HG03558 (cell line): ENCODE measurements at regions not wholly inside any gene's neighbourhood (a gene's known extent, or its start where the extent isn't known, plus 50 kb on each side); places are given as distances from the start of the nearest gene placed in this dataset.
"Not testable (repeated sequence)": the region's sequence is repeated elsewhere in the genome, so short reads cannot be mapped to it uniquely, and the experiment has no call there.

ENCODE experiments used
- ATAC-seq: cut with Tn5 transposase; IDR thresholded peaks from one replicate; pipeline ENCODE4 v1.9.1; 2021; ENCODE audit warnings: moderate number of reproducible peaks; ENCODE audit not compliant: unreplicated experiment; ENCODE audit errors: extremely low read depth

- ATAC-seq, result no peak
Observed at GRCh38 chr14:53751650-53752049, 205.0 kb downstream of the BMP4 start.

GRCh38 chr14:53748691-53749090 is 207.9 kb downstream of the BMP4 start:
- no peak for ATAC-seq

- ATAC-seq, result no peak
Observed at GRCh38 chr14:53744857-53745256, 211.8 kb downstream of the BMP4 start.

DNA sequence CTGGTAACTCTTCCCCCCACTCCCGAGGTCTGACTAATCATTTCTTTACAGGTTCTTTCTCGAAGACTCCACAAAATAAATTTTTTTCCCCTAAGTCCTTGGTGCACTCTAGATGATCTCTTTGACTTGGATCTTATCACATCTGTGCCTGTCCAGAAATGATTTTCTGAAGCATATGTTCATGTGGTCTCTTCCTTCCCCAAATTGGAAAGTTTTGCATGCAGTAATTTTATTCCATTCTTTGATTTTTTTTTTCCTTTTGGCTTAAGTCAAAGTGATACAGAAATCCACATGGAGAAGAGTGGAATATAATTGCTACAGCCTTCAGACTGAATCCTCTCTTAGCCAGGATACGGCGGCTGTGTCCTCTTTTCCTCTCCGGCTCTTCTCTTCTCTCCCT is 213.3 kb downstream of the BMP4 start:
- no peak for ATAC-seq

GRCh38 chr14:53742233-53742620 is 214.4 kb downstream of the BMP4 start:
- no peak for ATAC-seq

DNA sequence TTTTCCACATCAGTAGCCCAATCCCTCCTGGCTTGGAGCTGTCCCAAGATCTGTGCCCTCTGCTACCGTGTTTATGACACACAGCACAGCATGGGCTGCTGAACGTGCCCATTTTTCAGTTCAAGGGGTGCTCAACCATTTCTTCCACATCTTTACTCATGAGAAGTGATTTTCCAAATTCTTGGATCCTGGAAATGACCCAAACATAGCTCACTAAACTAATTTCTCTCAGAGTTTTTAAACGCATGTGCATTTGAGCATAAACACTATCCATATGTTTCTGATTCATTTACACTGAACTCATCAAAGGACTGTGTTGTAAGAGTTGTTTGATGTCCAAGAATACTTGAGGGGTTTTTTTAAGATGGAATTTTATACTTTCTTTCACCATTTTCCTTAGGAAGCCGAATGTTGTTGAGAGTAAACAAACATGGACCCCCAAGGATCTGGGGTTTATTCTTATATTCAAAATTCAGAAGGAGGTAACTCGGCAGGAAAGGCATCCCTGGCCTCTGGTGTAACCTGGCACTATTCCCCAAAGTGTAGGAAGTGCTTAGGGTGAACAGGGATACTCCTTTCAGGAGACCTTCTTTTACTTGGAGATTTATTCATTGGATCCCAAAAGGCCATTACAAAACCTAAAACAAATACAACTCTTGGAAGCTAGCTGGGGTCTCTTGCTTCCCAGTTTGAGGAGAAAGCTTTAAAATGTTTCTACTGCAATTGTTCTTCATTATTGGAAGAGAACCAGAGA is 215.0 kb downstream of the BMP4 start:
- no peak for ATAC-seq

DNA sequence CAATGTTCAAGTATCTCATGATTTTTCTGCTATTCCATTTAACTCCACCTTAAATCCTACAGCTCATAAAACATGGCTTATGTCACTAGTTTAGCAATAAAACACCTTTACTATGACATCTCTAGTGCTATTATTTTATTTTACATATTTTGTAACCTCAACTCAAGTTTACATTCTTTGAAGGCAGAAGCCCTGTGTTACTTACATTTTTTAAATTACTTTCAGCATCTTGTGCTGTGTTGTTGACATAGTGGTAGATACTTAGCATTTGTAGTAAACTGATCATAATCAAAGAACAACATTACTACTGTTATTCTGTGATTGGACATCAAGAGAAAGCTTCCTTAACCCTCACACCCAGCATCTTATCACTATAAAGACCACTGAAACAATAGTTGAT is 216.1 kb downstream of the BMP4 start:
- no peak for ATAC-seq

DNA sequence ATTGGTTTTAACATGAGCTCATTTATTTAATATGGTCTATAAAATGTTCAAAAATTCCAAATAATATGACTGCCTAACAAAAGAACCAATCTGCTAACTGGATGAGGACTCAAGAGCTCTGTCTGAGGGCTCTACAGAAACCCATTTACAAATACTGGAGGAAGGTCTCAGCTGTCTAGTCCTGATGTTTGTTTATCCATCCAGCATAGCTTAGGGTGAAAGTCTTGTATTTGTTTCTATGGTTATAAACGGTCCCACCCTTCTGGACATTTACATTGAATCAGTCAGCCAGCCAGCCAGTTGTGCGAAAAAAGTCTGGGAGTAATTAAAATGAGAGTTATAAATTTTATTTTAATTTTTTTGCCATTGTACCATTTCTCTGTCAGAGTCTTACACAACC is 220.7 kb downstream of the BMP4 start:
- no peak for ATAC-seq

DNA sequence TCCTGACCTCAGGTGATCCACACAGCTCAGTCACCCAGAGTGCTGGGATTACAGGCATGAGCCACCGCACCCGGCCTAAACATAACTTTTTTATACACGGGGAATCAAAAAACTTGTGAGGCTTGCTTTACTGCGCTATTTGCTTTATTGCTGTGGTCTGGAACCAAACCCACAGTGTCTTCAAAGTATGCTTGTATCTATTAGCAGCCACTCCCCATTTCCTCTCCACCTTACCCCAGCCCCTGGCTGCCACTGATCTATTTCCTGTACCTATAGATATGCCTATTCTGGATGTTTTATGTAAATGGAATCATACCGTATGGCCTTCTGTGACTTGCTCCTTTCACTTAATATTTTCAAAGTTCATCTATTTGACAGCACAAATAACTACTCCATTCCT is 233.4 kb downstream of the BMP4 start:
- no peak for ATAC-seq

- no peak for ATAC-seq
Observed at GRCh38 chr14:53719536-53719935, 237.1 kb downstream of the BMP4 start.

DNA sequence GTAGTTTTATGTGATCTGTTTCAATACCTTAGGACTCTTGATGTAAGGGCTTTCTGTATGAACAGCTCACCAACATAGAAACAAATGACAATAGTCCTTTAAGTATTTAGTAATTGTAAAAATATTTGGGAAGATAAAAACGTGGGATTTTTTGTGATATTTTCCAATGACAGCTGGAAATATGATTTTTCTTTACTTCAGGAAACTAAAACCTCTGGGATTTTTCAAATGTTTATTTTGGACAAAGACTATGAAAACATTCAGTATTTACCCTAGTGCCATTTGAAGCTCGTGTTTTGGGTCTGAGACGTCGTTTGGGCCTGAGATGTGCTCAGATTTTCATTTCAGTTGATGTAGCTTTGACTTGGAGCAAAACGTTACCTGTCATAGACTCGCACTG is 240.0 kb downstream of the BMP4 start:
- ATAC-seq, result no peak

DNA sequence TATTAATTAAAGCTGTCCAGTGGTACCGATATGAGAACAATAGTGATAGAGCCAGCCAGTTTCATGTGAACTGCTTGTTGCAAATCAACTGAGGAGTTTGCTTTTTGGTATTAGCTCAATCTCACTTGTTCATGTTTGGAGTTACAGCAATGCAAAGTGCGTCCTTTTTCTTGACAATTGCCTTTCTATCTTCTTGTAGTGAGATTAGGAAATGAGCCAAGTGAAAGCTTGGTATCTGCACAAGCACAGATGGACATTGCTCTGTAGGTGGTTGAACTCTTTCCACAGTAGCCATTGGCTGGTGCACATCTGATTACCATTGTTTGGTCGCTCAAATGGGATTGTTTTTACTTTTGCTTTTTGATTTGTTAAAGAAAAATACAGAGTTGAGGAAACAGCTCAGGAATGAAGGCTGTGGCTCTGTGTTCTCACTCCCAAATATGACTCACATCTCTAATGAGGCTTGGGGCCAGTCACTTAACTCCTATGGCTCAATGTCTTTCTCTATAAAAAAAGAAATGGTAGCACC is 241.4 kb downstream of the BMP4 start:
- ATAC-seq, result no peak

DNA sequence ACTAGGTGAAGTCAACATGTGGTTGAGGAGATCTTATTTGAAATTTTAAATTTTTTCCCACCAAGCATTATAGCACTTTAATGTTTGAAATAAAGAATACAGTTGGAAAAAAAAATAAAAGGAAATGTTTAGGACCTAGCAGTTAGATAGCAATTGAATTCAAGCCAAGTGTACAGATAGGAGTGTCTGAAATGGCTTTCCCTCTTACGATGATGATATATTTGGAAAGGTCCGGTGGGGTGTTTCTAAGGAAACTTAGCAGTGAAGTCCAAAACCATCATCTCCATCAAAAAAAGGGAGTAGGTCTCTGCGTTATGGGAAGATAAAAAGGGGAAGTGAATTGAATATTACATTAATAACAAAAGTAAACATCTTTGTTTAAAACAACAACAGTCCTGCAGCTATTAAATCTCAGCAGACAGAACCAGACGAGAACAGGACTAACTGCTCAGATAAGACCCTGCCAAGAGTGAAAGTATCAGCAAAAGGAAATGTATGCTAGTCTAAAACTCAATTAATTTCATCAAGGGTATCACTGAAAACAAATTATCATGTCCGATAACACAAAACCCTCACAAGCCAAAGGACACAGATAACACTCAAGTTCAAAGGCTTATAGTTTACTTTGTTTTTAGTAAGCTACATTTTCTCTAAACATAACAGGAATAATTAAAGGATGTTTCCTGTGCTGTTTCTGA is 242.0 kb downstream of the BMP4 start:
- ATAC-seq, result no peak

DNA sequence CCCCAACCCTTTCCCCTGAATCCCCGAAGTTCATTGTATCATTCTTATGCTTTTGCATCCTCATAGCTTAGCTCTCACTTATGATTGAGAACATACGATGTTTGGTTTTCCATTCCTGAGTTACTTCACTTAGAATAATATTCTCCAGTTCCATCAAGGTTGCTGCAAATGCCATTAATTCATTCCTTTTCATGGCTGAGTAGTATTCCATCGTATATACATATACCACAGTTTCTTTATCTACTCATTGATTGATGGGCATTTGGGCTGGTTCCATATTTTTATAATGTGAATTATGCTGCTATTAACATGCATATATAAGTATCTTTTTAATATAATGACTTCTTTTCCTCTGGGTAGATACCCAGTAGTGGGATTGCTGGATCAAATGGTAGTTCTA is 243.7 kb downstream of the BMP4 start:
- not testable (repeated sequence) for ATAC-seq

GRCh38 chr14:53711205-53711604 is 245.4 kb downstream of the BMP4 start:
- ATAC-seq, result no peak

GRCh38 chr14:53710615-53711014 is 246.0 kb downstream of the BMP4 start:
- ATAC-seq, result no peak

GRCh38 chr14:53709381-53709780 is 247.2 kb downstream of the BMP4 start:
- no peak for ATAC-seq

- no peak for ATAC-seq
Observed at GRCh38 chr14:53703457-53703856, 253.2 kb downstream of the BMP4 start.

GRCh38 chr14:53701108-53701875 is 255.3 kb downstream of the BMP4 start:
- peak; percentile 44 for ATAC-seq

DNA sequence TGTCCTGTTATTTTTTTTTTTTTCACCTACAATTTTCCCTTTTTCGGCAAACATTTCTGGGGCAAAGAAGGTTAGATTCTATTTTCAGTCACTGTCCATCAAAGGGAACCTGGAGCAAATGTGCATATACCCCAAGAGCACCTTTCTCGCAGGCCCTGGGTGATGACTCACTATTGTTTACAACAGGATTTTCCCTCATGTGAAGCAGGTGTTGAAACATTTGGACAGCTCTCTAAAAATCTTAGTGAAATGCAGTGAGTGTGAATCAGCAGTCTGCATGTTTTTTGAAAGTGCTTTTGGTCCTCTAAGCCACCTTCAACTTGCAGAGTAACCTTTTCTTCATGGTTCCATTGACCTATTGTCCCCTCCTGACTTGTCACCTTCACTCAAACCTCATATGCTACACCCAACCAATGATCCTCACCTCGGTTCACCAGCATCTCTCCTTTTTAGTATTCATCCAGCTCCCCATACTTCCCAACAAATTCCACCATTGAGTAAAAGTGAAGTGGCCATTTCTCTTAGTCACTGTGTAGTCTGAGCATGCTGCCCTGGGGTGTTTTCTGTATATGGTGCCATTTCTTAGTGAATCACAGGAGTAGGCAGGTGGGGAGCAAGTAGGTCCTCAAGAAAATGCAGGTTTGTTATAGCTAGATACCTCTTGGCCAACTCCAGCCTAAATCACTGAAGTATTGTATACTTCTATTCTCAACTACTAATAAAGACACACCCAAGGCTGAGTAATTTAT is 260.2 kb downstream of the BMP4 start:
- ATAC-seq, result no peak
